H9 (cell line): ENCODE measurements at regions not wholly inside any gene's neighbourhood (a gene's known extent, or its start where the extent isn't known, plus 50 kb on each side); places are given as distances from the start of the nearest gene placed in this dataset.

Source experiments
- DNase-seq: peaks from one replicate; pipeline ENCODE4 v3.0.0-alpha.2; 2017
- H2AFZ ChIP-seq: one replicate; pipeline ENCODE4 v1.6.1; 2013; ENCODE audit warnings: mild to moderate bottlenecking, low read length, control low read depth, moderate library complexity
- H2AK5ac ChIP-seq: 2 replicates; pipeline ENCODE4 v1.6.1; 2013; ENCODE audit warnings: low read length, control low read depth, mixed read lengths; ENCODE audit not compliant: insufficient read length
- H2BK120ac ChIP-seq: one replicate; pipeline ENCODE4 v1.6.1; 2013; ENCODE audit warnings: low read depth, mild to moderate bottlenecking, low read length, control low read depth, inconsistent platforms; ENCODE audit not compliant: poor library complexity, severe bottlenecking
- H2BK12ac ChIP-seq: 2 replicates; pipeline ENCODE4 v1.6.1; 2013; ENCODE audit warnings: low read length, control low read depth, mixed read lengths, low read depth; ENCODE audit not compliant: insufficient read length
- H2BK15ac ChIP-seq: 2 replicates; pipeline ENCODE4 v1.6.1; 2013; ENCODE audit warnings: low read depth, low read length, control low read depth
- H2BK20ac ChIP-seq: one replicate; pipeline ENCODE4 v1.6.1; 2013; ENCODE audit warnings: low read depth, mild to moderate bottlenecking, low read length, control low read depth, inconsistent platforms; ENCODE audit not compliant: poor library complexity, severe bottlenecking
- H2BK5ac ChIP-seq: 2 replicates; pipeline ENCODE4 v1.6.1; 2013; ENCODE audit warnings: low read length, control low read depth, mixed read lengths; ENCODE audit not compliant: insufficient read length
- H3K14ac ChIP-seq: 2 replicates; pipeline ENCODE4 v1.6.1; 2013; ENCODE audit warnings: low read length, control low read depth; ENCODE audit not compliant: insufficient read depth
- H3K18ac ChIP-seq: 2 replicates; pipeline ENCODE4 v1.6.1; 2013; ENCODE audit warnings: low read depth, mild to moderate bottlenecking, mixed read lengths, low read length, control low read depth; ENCODE audit not compliant: insufficient read length
- H3K23ac ChIP-seq: 2 replicates; pipeline ENCODE4 v1.6.1; 2013; ENCODE audit warnings: low read length, control low read depth, mixed read lengths, low read depth; ENCODE audit not compliant: insufficient read length
- H3K23me2 ChIP-seq: 2 replicates; pipeline ENCODE4 v1.6.1; 2013; ENCODE audit warnings: low read depth, mild to moderate bottlenecking, mixed read lengths, low read length, control low read depth; ENCODE audit not compliant: insufficient read length, poor library complexity, severe bottlenecking
- H3K27ac ChIP-seq: 2 replicates; pipeline ENCODE4 v1.5.1; 2013; ENCODE audit warnings: low read length, control low read depth, mixed read lengths, low read depth; ENCODE audit not compliant: insufficient read length
- H3K27me3 ChIP-seq: 2 replicates; pipeline ENCODE4 v1.6.1; 2013; ENCODE audit warnings: low read length, control low read depth, inconsistent platforms; ENCODE audit not compliant: insufficient read depth
- H3K4ac ChIP-seq: 2 replicates; pipeline ENCODE4 v1.6.1; 2013; ENCODE audit warnings: low read depth, mild to moderate bottlenecking, control low read depth, inconsistent platforms, low read length, moderate library complexity
- H3K4me1 ChIP-seq: 2 replicates; pipeline ENCODE4 v1.6.1; 2013; ENCODE audit warnings: low read length, control low read depth, inconsistent platforms; ENCODE audit not compliant: insufficient read depth
- H3K4me2 ChIP-seq: 2 replicates; pipeline ENCODE4 v1.6.1; 2013; ENCODE audit warnings: low read length, control low read depth, mixed read lengths; ENCODE audit not compliant: insufficient read length, insufficient read depth
- H3K56ac ChIP-seq: 2 replicates; pipeline ENCODE4 v1.6.1; 2013; ENCODE audit warnings: low read depth, mild to moderate bottlenecking, mixed read lengths, low read length, control low read depth; ENCODE audit not compliant: insufficient read length
- H3K79me1 ChIP-seq: 2 replicates; pipeline ENCODE4 v1.6.1; 2013; ENCODE audit warnings: low read depth, mild to moderate bottlenecking, moderate library complexity, low read length, control low read depth, inconsistent platforms; ENCODE audit not compliant: insufficient read depth, poor library complexity, severe bottlenecking
- H3K79me2 ChIP-seq: 2 replicates; pipeline ENCODE4 v1.6.1; 2013; ENCODE audit warnings: low read length, control low read depth, inconsistent platforms; ENCODE audit not compliant: insufficient read depth
- H3K9ac ChIP-seq: 2 replicates; pipeline ENCODE4 v1.6.1; 2013; ENCODE audit warnings: low read length, control low read depth, mixed read lengths; ENCODE audit not compliant: insufficient read length; ENCODE audit errors: extremely low read depth
- H3K9me3 ChIP-seq: one replicate; pipeline ENCODE4 v1.6.1; 2013; ENCODE audit warnings: low read depth, low read length, inconsistent platforms; ENCODE audit not compliant: control insufficient read depth
- H3T11ph ChIP-seq: one replicate; pipeline ENCODE4 v1.6.1; 2013; ENCODE audit warnings: mild to moderate bottlenecking, low read length, control low read depth, inconsistent platforms
- H4K20me1 ChIP-seq: one replicate; pipeline ENCODE4 v1.6.1; 2013; ENCODE audit not compliant: control insufficient read depth, insufficient read length, insufficient read depth
- H4K5ac ChIP-seq: 2 replicates; pipeline ENCODE4 v1.6.1; 2013; ENCODE audit warnings: low read depth, mild to moderate bottlenecking, mixed read lengths, low read length, control low read depth; ENCODE audit not compliant: insufficient read length
- H4K8ac ChIP-seq: replicated peaks from 2 replicates; pipeline ENCODE4 v1.6.1; 2013; ENCODE audit warnings: low read length, control low read depth, mixed read lengths, low read depth; ENCODE audit not compliant: insufficient read length
- H4K91ac ChIP-seq: 2 replicates; pipeline ENCODE4 v1.6.1; 2013; ENCODE audit warnings: low read depth, mild to moderate bottlenecking, moderate library complexity, mixed read lengths, low read length, control low read depth; ENCODE audit not compliant: insufficient read length
- H3K27ac Mint-ChIP-seq, 3 experiments: 2 replicates in 2 of 3; 3 replicates in 1 of 3; pipeline ENCODE4 v1.8.0; 2020 to 2021; ENCODE audit warnings: mixed read lengths in 3 of 3, mild to moderate bottlenecking in 1 of 3, moderate library complexity in 1 of 3
- H3K27me3 Mint-ChIP-seq: 2 replicates; pipeline ENCODE4 v1.8.0; 2021; ENCODE audit warnings: low read depth, mild to moderate bottlenecking, moderate library complexity, mixed read lengths
- H3K36me3 Mint-ChIP-seq, 3 experiments: 2 replicates in 2 of 3; 3 replicates in 1 of 3; pipeline ENCODE4 v1.8.0; 2020 to 2021; ENCODE audit warnings: low read depth in 3 of 3, mixed read lengths in 3 of 3; ENCODE audit not compliant: insufficient read depth in 1 of 3
- H3K4me1 Mint-ChIP-seq, 2 experiments: 2 replicates each; pipeline ENCODE4 v1.8.0; 2020; ENCODE audit warnings: mixed read lengths in 2 of 2
- H3K4me3 Mint-ChIP-seq, 2 experiments: 2 replicates in 1 of 2; 3 replicates in 1 of 2; pipeline ENCODE4 v1.8.0; 2020 to 2021; ENCODE audit warnings: mild to moderate bottlenecking in 2 of 2, mixed read lengths in 2 of 2, moderate library complexity in 1 of 2
- H3K9me3 Mint-ChIP-seq, 2 experiments: 2 replicates in 1 of 2; 3 replicates in 1 of 2; pipeline ENCODE4 v1.8.0; 2020; ENCODE audit warnings: mild to moderate bottlenecking in 2 of 2, mixed read lengths in 2 of 2, moderate library complexity in 1 of 2
- CTCF ChIP-seq: fragments of 200-600 bp; sonication (generic); conservative IDR thresholded peaks from 3 replicates; pipeline ENCODE4 v1.8.0; 2021; ENCODE audit warnings: antibody characterized with exemption, mild to moderate bottlenecking
- WGBS: extraction: QIAGEN DNeasy Blood & Tissue Kit; methylation state at CpG from one replicate; pipeline ENCODE4 v1.1.7; 2013; ENCODE audit warnings: missing lambda C conversion rate, low lambda C conversion rate, mixed read lengths; ENCODE audit not compliant: insufficient read length; ENCODE audit errors: extremely low coverage; 5-methylcytosine and 5-hydroxymethylcytosine counted together

GRCh38 chr9:111258209-111258874 lies 71.7 kb downstream of the OR2K2 start:
- Histone ChIP-seq H2BK120ac (no peak overlapping the region), H3K4me2 (no peak overlapping the region), H3K4me1 (no peaks in the 10 kb centered on the region), H3K23ac (no peak overlapping the region), H3K14ac (no peak overlapping the region), H3K27me3 (no peaks in the 10 kb centered on the region), H3K9ac (no peak overlapping the region), H4K91ac (no peak overlapping the region), H4K5ac (no peak overlapping the region), H4K20me1 (no peaks in the 10 kb centered on the region), H3K4ac (no peak overlapping the region), H3K79me1 (no peaks in the 10 kb centered on the region), H3K18ac (no peak overlapping the region), H3K56ac (no peak overlapping the region), H2AFZ (no peak overlapping the region), H2BK5ac (no peak overlapping the region), H4K8ac (no peak overlapping the region), H3K79me2 (no peaks in the 10 kb centered on the region), H2BK12ac (no peak overlapping the region), H2BK20ac (no peak overlapping the region), H3T11ph (no peak overlapping the region), H2BK15ac (no peak overlapping the region), H3K23me2 (no peaks in the 10 kb centered on the region), H3K9me3 (no peaks in the 10 kb centered on the region), H3K27ac (no peak overlapping the region), H2AK5ac (no peak overlapping the region)
- no peaks in the 10 kb centered on the region for H3K4me1 Mint-ChIP-seq
- no peak overlapping the region for H3K4me3 Mint-ChIP-seq
- no peaks in the 10 kb centered on the region for H3K36me3 Mint-ChIP-seq
- no CpG with 5 or more reads among the region's 1 CpG for WGBS
- no peaks in the 10 kb centered on the region for H3K27me3 Mint-ChIP-seq
- DNase-seq = no peak
- TF ChIP-seq CTCF = no peak
- H3K27ac Mint-ChIP-seq = no peak overlapping the region
- H3K9me3 Mint-ChIP-seq = no peaks in the 10 kb centered on the region
